ENCODE measurements at regions not wholly inside any gene's neighbourhood (a gene's known extent, or its start where the extent isn't known, plus 50 kb on each side); places are given as distances from the start of the nearest gene placed in this dataset.

DNA sequence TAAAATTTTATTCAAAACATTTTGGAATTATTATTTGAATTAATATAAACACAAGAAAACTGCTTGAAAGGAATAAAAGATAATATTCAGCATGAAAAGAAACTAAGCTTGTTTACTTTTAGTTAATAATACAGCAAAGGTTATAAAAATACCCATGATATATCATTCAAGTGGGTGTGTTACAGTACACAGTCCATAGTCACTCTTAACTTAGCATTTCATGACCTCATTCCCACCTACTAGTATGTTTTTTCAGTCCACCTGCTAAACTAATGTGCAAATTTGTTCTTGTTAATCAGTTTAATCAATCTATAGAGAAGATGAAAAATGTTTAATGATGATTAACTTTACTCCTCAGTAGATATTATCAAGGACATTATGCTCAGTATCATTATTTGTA lies 841.4 kb upstream of the EPHA7 start:
- no peak for DNase-seq

GRCh38 chr6:94254689-94255088 lies 835.3 kb upstream of the EPHA7 start:
- Histone ChIP-seq H3K27me3 (no peaks in the 10 kb centered on the region), H3K4me3 (ENCODE audit: low read depth, low read length) (no peak overlapping the region), H3K4me1 (no peaks in the 10 kb centered on the region), H3K36me3 (no peaks in the 10 kb centered on the region), H3K9me3 (no peaks in the 10 kb centered on the region)
- no peak for DNase-seq
- TF ChIP-seq, protein P1, sequence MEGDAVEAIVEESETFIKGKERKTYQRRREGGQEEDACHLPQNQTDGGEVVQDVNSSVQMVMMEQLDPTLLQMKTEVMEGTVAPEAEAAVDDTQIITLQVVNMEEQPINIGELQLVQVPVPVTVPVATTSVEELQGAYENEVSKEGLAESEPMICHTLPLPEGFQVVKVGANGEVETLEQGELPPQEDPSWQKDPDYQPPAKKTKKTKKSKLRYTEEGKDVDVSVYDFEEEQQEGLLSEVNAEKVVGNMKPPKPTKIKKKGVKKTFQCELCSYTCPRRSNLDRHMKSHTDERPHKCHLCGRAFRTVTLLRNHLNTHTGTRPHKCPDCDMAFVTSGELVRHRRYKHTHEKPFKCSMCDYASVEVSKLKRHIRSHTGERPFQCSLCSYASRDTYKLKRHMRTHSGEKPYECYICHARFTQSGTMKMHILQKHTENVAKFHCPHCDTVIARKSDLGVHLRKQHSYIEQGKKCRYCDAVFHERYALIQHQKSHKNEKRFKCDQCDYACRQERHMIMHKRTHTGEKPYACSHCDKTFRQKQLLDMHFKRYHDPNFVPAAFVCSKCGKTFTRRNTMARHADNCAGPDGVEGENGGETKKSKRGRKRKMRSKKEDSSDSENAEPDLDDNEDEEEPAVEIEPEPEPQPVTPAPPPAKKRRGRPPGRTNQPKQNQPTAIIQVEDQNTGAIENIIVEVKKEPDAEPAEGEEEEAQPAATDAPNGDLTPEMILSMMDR (IDR thresholded peaks at IDR 0.05; ENCODE audit: low read depth, low read length) = peak; percentile 17; the same call in 1 of the 2 replicates

More for the DNA sequence above, 841.4 kb upstream of the EPHA7 start:
- TF ChIP-seq, protein P1 (IDR thresholded peaks at IDR 0.05; ENCODE audit: low read depth, low read length) = no peak
- Histone ChIP-seq H3K36me3 (no peaks in the 10 kb centered on the region), H3K9me3 (no peaks in the 10 kb centered on the region), H3K27me3 (no peaks in the 10 kb centered on the region), H3K4me3 (ENCODE audit: low read depth, low read length) (no peak overlapping the region), H3K4me1 (no peaks in the 10 kb centered on the region)

DNA sequence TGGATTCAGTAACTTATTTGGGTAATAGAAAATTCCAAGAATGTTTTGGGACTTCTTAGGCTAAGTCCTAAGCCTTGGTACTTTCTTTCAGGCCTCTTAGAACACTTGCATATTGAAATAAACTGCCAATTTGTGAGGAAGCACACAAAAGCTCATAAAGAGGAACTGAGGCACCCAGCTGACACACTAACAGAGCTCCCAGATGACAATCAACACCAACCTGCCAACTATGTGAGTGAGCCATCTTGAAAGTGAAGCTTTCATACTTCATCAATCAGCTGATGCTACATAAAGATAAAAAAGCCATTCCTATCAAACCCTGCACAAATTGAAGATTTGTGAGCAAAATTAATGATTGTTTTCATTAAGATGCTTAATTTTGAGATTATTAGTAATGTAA lies 832.5 kb upstream of the EPHA7 start:
- no peak for DNase-seq
- no peak overlapping the region for H3K4me3 ChIP-seq (ENCODE audit: low read depth, low read length)
- no peaks in the 10 kb centered on the region for H3K9me3 ChIP-seq
- no peaks in the 10 kb centered on the region for H3K36me3 ChIP-seq
- TF ChIP-seq, protein P1 (IDR thresholded peaks at IDR 0.05; ENCODE audit: low read depth, low read length) = no peak
- H3K27me3 ChIP-seq = no peaks in the 10 kb centered on the region
- no peaks in the 10 kb centered on the region for H3K4me1 ChIP-seq

- Histone ChIP-seq H3K4me1 (no peaks in the 10 kb centered on the region), H3K36me3 (no peaks in the 10 kb centered on the region), H3K4me3 (ENCODE audit: low read depth, low read length) (no peak overlapping the region), H3K9me3 (no peaks in the 10 kb centered on the region), H3K27me3 (no peaks in the 10 kb centered on the region)
- TF ChIP-seq, protein P1 (IDR thresholded peaks at IDR 0.05; ENCODE audit: low read depth, low read length) = no peak
- DNase-seq = no peak
Observed at GRCh38 chr6:94245395-94245794, 826.0 kb upstream of the EPHA7 start.

DNA sequence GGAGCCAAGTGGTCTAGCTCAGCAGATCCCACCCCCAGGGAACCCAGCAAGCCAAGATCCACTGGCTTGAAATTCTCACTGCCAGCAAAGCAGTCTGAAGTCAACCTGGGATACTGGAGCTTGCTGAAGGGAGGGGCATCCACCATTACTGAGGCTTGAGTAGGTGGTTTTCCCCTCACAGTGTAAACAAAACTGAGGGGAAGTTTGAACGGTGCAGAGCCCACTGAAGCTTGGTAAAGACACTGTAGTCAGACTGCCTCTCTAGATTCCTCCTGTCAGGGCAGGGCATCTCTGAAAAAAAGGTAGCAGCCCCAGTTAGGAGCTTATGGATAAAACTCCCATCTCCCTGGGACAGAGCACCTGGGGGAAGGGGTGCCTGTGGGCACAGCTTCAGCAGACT lies 819.5 kb upstream of the EPHA7 start:
- H3K9me3 ChIP-seq = no peaks in the 10 kb centered on the region
- TF ChIP-seq, protein P1 (IDR thresholded peaks at IDR 0.05; ENCODE audit: low read depth, low read length) = no peak
- no peaks in the 10 kb centered on the region for H3K27me3 ChIP-seq
- H3K36me3 ChIP-seq = no peaks in the 10 kb centered on the region
- no peak overlapping the region for H3K4me3 ChIP-seq (ENCODE audit: low read depth, low read length)
- no peaks in the 10 kb centered on the region for H3K4me1 ChIP-seq
- DNase-seq = no peak

GRCh38 chr6:94227741-94228140 lies 808.4 kb upstream of the EPHA7 start:
- no peaks in the 10 kb centered on the region for H3K36me3 ChIP-seq
- H3K9me3 ChIP-seq = no peaks in the 10 kb centered on the region
- H3K4me1 ChIP-seq = no peaks in the 10 kb centered on the region
- H3K27me3 ChIP-seq = no peaks in the 10 kb centered on the region
- H3K4me3 ChIP-seq (ENCODE audit: low read depth, low read length) = no peak overlapping the region
- TF ChIP-seq, protein P1 (IDR thresholded peaks at IDR 0.05; ENCODE audit: low read depth, low read length) = no peak
- DNase-seq = no peak

All from BE2C (cell line).